Cardiac muscle cell (in vitro differentiated cells and primary cell): ENCODE measurements at regions not wholly inside any gene's neighbourhood (a gene's known extent, or its start where the extent isn't known, plus 50 kb on each side); places are given as distances from the start of the nearest gene placed in this dataset.

ENCODE experiments used
- DNase-seq, 2 donors: peaks; one replicate each; pipeline versions ENCODE4 v3.0.0 to v3.0.0-alpha.2; 2010 to 2017; ENCODE audit warnings: low read depth in 1 of 2, low spot score in 1 of 2
- H3K27ac ChIP-seq: fragments of 200-600 bp; sonication (generic); 2 replicates; pipeline ENCODE4 v1.5.1; 2016
- H3K27me3 ChIP-seq: fragments of 200-600 bp; sonication (generic); 2 replicates; pipeline ENCODE4 v1.6.0; 2016; ENCODE audit warnings: control low read depth
- H3K36me3 ChIP-seq: fragments of 200-600 bp; sonication (generic); 2 replicates; pipeline ENCODE4 v1.5.1; 2016; ENCODE audit warnings: control low read depth
- H3K4me1 ChIP-seq: fragments of 200-600 bp; sonication (generic); 2 replicates; pipeline ENCODE4 v1.8.1; 2017; ENCODE audit warnings: low read depth, mild to moderate bottlenecking, mixed run types
- H3K4me3 ChIP-seq: fragments of 200-600 bp; sonication (generic); 2 replicates; pipeline ENCODE4 v1.5.1; 2016; ENCODE audit warnings: mild to moderate bottlenecking
- H3K9me3 ChIP-seq: fragments of 200-600 bp; sonication (generic); 2 replicates; pipeline ENCODE4 v1.5.1; 2017; ENCODE audit warnings: low read depth, mild to moderate bottlenecking, control low read depth
- TF ChIP-seq, protein P1 (sequence below): IDR thresholded peaks from 2 replicates; pipeline ENCODE4 v1.5.1; 2012; ENCODE audit warnings: low read depth, mild to moderate bottlenecking, low read length

DNA sequence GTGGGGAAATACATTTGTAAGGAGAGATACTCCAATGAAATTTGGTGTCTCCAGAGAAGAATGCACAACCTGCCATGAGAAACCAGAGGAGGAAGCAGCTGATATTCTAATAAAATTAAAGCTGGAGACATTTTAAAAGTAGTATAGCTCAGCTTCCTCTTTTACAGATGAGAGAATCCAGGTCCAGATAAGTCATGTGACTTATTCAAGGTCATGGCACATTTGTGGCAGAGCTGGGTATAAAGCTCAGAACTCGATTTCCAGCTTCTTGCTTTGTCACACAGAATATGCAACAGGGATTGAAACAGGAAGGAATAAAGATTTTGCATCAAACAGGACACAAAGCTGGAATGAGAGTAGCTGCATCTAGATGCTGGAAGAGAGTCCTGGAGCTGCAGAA is 174.8 kb downstream of the EMP1 start:
- Histone ChIP-seq H3K4me1 (peaks cover 2% of the 10 kb centered on the region), H3K9me3 (no peaks in the 10 kb centered on the region), H3K27me3 (peaks cover 64% of the 10 kb centered on the region), H3K36me3 (no peaks in the 10 kb centered on the region), H3K4me3 (no peak overlapping the region), H3K27ac (no peak overlapping the region)
- DNase-seq: no peak
- TF ChIP-seq, protein P1, sequence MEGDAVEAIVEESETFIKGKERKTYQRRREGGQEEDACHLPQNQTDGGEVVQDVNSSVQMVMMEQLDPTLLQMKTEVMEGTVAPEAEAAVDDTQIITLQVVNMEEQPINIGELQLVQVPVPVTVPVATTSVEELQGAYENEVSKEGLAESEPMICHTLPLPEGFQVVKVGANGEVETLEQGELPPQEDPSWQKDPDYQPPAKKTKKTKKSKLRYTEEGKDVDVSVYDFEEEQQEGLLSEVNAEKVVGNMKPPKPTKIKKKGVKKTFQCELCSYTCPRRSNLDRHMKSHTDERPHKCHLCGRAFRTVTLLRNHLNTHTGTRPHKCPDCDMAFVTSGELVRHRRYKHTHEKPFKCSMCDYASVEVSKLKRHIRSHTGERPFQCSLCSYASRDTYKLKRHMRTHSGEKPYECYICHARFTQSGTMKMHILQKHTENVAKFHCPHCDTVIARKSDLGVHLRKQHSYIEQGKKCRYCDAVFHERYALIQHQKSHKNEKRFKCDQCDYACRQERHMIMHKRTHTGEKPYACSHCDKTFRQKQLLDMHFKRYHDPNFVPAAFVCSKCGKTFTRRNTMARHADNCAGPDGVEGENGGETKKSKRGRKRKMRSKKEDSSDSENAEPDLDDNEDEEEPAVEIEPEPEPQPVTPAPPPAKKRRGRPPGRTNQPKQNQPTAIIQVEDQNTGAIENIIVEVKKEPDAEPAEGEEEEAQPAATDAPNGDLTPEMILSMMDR: no peak

DNA sequence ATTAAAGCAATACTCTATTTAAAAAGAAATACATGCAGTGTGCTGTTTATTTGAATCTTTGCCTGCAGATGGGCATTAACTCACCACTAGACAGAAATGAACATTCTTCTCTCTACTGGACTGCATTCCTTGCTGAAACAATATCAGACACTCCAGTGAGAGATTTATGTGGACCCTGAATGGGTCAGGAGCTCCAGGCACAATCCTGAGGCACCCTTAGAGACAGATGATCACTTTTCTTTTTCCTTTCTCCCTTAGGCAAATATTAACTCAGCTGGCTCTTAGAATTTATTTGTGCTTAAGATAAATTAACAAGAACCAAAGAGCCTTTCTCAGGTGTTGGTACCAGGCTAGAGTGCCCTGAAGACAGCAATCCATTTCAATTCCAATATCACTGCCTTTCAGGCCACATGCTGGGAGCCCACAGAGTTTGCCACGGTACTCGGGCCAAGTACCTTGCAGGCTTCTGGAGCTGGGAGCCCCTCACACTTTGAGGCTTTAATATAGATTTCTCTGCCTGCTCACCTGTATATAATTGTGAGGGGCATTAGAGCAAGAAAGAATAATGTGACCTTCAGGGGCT is 173.0 kb downstream of the EMP1 start:
- TF ChIP-seq, protein P1: no peak
- peaks cover 2% of the 10 kb centered on the region for H3K4me1 ChIP-seq
- H3K27me3 ChIP-seq: peaks cover 53% of the 10 kb centered on the region
- H3K9me3 ChIP-seq: no peaks in the 10 kb centered on the region
- DNase-seq: no peak
- no peaks in the 10 kb centered on the region for H3K36me3 ChIP-seq
- no peak overlapping the region for H3K4me3 ChIP-seq
- no peak overlapping the region for H3K27ac ChIP-seq

- no peak for DNase-seq
- peaks cover 2% of the 10 kb centered on the region for H3K4me1 ChIP-seq
- H3K27me3 ChIP-seq: peaks cover 47% of the 10 kb centered on the region
These were observed 172.4 kb downstream of the EMP1 start for GRCh38 chr12:13368971-13369370.

DNA sequence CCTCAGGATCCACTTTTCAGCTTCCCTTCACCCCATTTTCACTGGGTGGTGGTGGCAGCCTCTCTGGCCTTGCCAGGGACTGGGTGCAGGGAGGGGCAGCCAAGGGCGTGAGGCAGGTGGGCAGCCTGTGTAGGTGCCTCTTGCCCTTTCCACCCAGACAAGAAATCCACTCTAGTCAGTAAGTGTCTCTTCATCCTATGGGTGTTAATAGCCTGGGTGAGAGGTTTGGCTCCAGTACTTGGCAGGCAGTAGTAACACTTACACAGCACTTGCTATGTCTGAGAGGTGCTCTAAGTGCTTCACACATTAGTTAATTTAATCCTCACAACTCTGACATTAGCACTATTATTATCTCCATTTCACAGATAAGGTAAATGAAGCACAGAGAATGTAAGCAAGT is 171.9 kb downstream of the EMP1 start:
- DNase-seq: peak in 1 of 2 donors; percentile 55
- Histone ChIP-seq H3K36me3 (no peaks in the 10 kb centered on the region), H3K9me3 (no peaks in the 10 kb centered on the region), H3K4me3 (no peak overlapping the region), H3K27ac (no peak overlapping the region), H3K4me1 (peaks cover 2% of the 10 kb centered on the region), H3K27me3 (peaks cover 41% of the 10 kb centered on the region)
- TF ChIP-seq, protein P1: no peak

More at GRCh38 chr12:13368971-13369370, 172.4 kb downstream of the EMP1 start:
- H3K36me3 ChIP-seq: no peaks in the 10 kb centered on the region
- H3K4me3 ChIP-seq: no peak overlapping the region
- TF ChIP-seq, protein P1: no peak
- H3K27ac ChIP-seq: no peak overlapping the region
- no peaks in the 10 kb centered on the region for H3K9me3 ChIP-seq

GRCh38 chr12:13367973-13368372 is 171.4 kb downstream of the EMP1 start:
- no peaks in the 10 kb centered on the region for H3K36me3 ChIP-seq
- H3K27ac ChIP-seq: no peak overlapping the region
- H3K9me3 ChIP-seq: no peaks in the 10 kb centered on the region
- peak in 1 of 2 donors; percentile 76 for DNase-seq
- H3K27me3 ChIP-seq: peaks cover 37% of the 10 kb centered on the region
- peaks cover 2% of the 10 kb centered on the region for H3K4me1 ChIP-seq
- H3K4me3 ChIP-seq: no peak overlapping the region
- TF ChIP-seq, protein P1: no peak
